ENCODE measurements at regions not wholly inside any gene's neighbourhood (a gene's known extent, or its start where the extent isn't known, plus 50 kb on each side); places are given as distances from the start of the nearest gene placed in this dataset.
A peak's percentile ranks its signal among the peaks of the same experiment; 100 is the strongest.

GRCh38 chr10:125294109-125294508, 133.7 kb upstream of the CTBP2 start:
- H3K4me3 Mint-ChIP-seq (ENCODE audit: unreplicated experiment): no peak overlapping the region
- no peak overlapping the region for H3K27ac Mint-ChIP-seq (ENCODE audit: unreplicated experiment)
- peaks cover 51% of the 10 kb centered on the region for H3K27me3 Mint-ChIP-seq (ENCODE audit: low read depth)
- TF ChIP-seq CTCF (IDR thresholded peaks at IDR 0.05): no peak
- DNase-seq (ENCODE audit: low spot score): no peak
- H3K9me3 Mint-ChIP-seq (ENCODE audit: low read depth): peaks cover 7% of the 10 kb centered on the region
- no peaks in the 10 kb centered on the region for H3K36me3 Mint-ChIP-seq (ENCODE audit: low read depth)
- H3K4me1 Mint-ChIP-seq (ENCODE audit: low read depth): no peaks in the 10 kb centered on the region

- Mint-ChIP-seq H3K27me3 (ENCODE audit: low read depth) (peaks cover 46% of the 10 kb centered on the region), H3K27ac (ENCODE audit: unreplicated experiment) (no peak overlapping the region), H3K36me3 (ENCODE audit: low read depth) (peaks cover 2% of the 10 kb centered on the region), H3K4me1 (ENCODE audit: low read depth) (no peaks in the 10 kb centered on the region), H3K4me3 (ENCODE audit: unreplicated experiment) (no peak overlapping the region), H3K9me3 (ENCODE audit: low read depth) (peaks cover 14% of the 10 kb centered on the region)
- no peak for DNase-seq (ENCODE audit: low spot score)
- no peak for TF ChIP-seq CTCF (IDR thresholded peaks at IDR 0.05)
These were observed 131.5 kb upstream of the CTBP2 start for GRCh38 chr10:125291836-125292235.

- peaks cover 2% of the 10 kb centered on the region for H3K4me1 Mint-ChIP-seq (ENCODE audit: low read depth)
- peaks cover 37% of the 10 kb centered on the region for H3K27me3 Mint-ChIP-seq (ENCODE audit: low read depth)
- TF ChIP-seq CTCF (IDR thresholded peaks at IDR 0.05): no peak
- H3K9me3 Mint-ChIP-seq (ENCODE audit: low read depth): peaks cover 17% of the 10 kb centered on the region
- no peak for DNase-seq (ENCODE audit: low spot score)
- no peak overlapping the region for H3K27ac Mint-ChIP-seq (ENCODE audit: unreplicated experiment)
- H3K36me3 Mint-ChIP-seq (ENCODE audit: low read depth): peaks cover 2% of the 10 kb centered on the region
- H3K4me3 Mint-ChIP-seq (ENCODE audit: unreplicated experiment): no peak overlapping the region
These were observed 129.1 kb upstream of the CTBP2 start for GRCh38 chr10:125289461-125289860.

- TF ChIP-seq CTCF (IDR thresholded peaks at IDR 0.05): no peak
- peaks cover 13% of the 10 kb centered on the region for H3K27me3 Mint-ChIP-seq (ENCODE audit: low read depth)
- no peak for DNase-seq (ENCODE audit: low spot score)
- H3K4me3 Mint-ChIP-seq (ENCODE audit: unreplicated experiment): no peak overlapping the region
- H3K9me3 Mint-ChIP-seq (ENCODE audit: low read depth): peaks cover 17% of the 10 kb centered on the region
- H3K4me1 Mint-ChIP-seq (ENCODE audit: low read depth): peaks cover 2% of the 10 kb centered on the region
- H3K27ac Mint-ChIP-seq (ENCODE audit: unreplicated experiment): no peak overlapping the region
- H3K36me3 Mint-ChIP-seq (ENCODE audit: low read depth): peaks cover 2% of the 10 kb centered on the region
These were observed 124.7 kb upstream of the CTBP2 start for GRCh38 chr10:125284875-125285597.

- no peak overlapping the region for H3K27ac Mint-ChIP-seq (ENCODE audit: unreplicated experiment)
- no peak overlapping the region for H3K4me3 Mint-ChIP-seq (ENCODE audit: unreplicated experiment)
- peaks cover 9% of the 10 kb centered on the region for H3K9me3 Mint-ChIP-seq (ENCODE audit: low read depth)
- H3K4me1 Mint-ChIP-seq (ENCODE audit: low read depth): peaks cover 2% of the 10 kb centered on the region
- H3K27me3 Mint-ChIP-seq (ENCODE audit: low read depth): peaks cover 13% of the 10 kb centered on the region
- H3K36me3 Mint-ChIP-seq (ENCODE audit: low read depth): peaks cover 2% of the 10 kb centered on the region
- peak; percentile 59 for DNase-seq (ENCODE audit: low spot score)
- no peak for TF ChIP-seq CTCF (IDR thresholded peaks at IDR 0.05)
These were observed 123.7 kb upstream of the CTBP2 start for GRCh38 chr10:125283836-125284614.
